ENCODE measurements at regions not wholly inside any gene's neighbourhood (a gene's known extent, or its start where the extent isn't known, plus 50 kb on each side); places are given as distances from the start of the nearest gene placed in this dataset.
"Not testable (repeated sequence)": the region's sequence is repeated elsewhere in the genome, so short reads cannot be mapped to it uniquely, and the experiment has no call there.

- DNase-seq (ENCODE audit: low read depth) = no peak
Measured at GRCh38 chr2:185265747-185266146, 472.9 kb upstream of the FSIP2 start.

DNA sequence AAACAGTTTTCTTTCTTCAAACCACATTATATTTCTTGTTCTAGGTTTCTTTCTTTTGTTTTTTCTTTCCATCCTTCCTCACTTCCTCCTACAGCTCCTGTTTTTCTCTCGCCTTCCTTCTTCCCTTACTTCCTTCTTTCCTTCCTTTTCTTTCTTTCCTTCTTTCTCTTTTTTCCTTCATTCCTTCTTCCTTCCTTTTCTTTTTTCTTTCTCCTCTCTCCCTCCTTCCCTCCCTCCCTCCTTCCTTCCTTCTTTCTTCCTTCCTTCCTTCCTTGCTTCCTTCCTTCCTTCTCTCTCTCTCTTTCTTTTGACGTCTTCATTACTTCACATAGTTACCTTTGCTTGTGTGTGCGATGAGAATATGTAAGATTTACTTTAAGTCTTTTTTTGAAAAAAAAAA is 470.0 kb upstream of the FSIP2 start:
- DNase-seq (ENCODE audit: low read depth) = no peak

DNA sequence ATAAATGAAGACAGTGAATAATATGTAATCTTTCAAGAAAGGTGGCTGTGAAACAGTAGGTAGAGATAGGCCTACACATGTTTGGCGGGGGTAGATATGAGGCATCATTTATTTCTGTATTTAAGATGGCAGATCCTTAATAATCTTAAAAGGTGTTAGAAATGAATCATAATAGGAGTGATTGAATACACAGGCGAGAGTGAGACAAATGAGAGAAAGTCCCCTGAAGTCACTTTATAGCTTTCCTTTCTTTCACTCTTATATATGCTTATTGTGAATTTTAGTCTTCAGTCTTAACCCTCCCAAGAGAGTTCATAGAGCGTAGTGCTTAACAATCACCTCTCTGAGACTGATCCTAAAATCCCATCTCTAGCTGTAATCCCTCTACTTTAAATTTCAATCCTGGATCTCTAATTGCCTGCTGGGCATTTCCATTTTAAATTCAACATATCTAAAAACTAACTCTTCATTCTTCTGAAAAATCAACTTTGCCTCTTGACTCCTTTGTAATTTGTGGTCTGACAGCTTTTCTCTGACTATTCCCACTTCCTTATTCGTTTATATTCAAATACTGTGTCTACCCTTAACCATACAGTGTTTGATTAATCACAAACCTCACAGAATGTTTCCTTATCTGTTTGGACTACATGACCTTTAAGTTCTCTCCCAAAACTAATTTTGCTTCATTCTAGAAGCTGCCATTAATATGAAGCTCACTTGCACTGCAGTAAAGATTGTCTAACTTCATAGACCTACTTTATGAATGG is 463.7 kb upstream of the FSIP2 start:
- no peak for DNase-seq (ENCODE audit: low read depth)

DNA sequence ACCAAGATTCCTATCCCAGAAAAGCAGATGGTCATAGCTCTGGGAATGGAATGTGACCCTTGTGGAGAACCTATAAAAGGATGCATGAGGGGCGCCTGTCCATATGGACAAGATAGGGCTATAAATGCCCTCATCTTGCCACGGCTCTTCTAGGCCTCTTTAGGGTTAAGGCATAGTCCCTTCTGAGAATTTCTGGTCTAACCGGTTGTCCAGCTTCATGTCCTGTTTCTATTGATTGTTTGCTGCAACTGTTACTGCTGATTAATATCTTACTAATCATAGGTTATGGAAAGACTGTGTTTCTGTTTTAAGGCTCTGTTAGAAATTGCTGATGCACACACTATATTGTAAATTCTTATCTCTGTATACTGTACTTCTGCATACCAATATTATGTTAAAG is 462.6 kb upstream of the FSIP2 start:
- DNase-seq (ENCODE audit: low read depth) = not testable (repeated sequence)

- DNase-seq (ENCODE audit: low read depth) = no peak
Measured at GRCh38 chr2:185278761-185279160, 459.8 kb upstream of the FSIP2 start.

- DNase-seq (ENCODE audit: low read depth) = no peak
Measured at GRCh38 chr2:185279999-185280398, 458.6 kb upstream of the FSIP2 start.

GRCh38 chr2:185284696-185285095 is 453.9 kb upstream of the FSIP2 start:
- DNase-seq (ENCODE audit: low read depth) = no peak

GRCh38 chr2:185290012-185290411 is 448.6 kb upstream of the FSIP2 start:
- not testable (repeated sequence) for DNase-seq (ENCODE audit: low read depth)

- DNase-seq (ENCODE audit: low read depth) = no peak
Measured at GRCh38 chr2:185291035-185291647, 447.5 kb upstream of the FSIP2 start.

DNA sequence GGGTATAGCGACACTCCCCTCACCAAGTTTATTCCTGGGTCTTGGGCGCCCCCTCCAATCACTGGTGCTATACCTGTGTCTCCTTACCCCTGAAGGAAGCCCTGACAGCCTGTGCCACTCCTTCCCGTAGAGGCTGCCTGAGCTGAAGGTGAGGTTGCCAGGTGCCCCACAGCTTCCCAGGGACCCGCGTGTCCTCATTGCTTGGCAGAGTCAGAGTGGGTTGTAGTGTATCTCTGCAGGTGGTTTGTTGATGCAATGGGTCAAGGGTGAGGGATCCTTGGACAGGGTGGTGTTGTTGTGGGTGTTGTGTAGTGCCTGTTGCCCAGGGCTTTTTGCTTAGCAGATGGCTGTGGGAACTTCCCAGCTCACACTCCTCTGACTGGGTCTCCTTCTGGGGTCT is 438.7 kb upstream of the FSIP2 start:
- DNase-seq (ENCODE audit: low read depth) = no peak

DNA sequence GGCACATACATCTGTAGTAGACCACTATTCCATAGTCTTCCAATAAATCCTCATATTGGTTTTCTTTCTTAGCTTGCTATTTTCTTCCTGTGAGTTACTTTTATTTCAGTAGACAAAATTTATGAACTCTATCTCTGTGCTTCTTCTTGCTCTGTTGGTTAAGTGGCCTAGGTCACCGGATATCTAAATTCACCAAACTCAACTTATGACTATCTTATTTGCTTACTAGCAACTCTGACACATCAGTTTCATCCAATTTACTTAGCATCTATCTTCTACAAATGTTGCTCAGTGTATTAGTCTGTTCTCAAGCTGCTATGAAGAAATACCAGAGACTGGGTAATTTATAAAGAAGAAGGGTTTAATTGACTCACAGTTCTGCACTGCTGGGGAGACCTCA is 432.5 kb upstream of the FSIP2 start:
- no peak for DNase-seq (ENCODE audit: low read depth)

GRCh38 chr2:185316383-185316782 is 422.2 kb upstream of the FSIP2 start:
- DNase-seq (ENCODE audit: low read depth) = no peak

DNA sequence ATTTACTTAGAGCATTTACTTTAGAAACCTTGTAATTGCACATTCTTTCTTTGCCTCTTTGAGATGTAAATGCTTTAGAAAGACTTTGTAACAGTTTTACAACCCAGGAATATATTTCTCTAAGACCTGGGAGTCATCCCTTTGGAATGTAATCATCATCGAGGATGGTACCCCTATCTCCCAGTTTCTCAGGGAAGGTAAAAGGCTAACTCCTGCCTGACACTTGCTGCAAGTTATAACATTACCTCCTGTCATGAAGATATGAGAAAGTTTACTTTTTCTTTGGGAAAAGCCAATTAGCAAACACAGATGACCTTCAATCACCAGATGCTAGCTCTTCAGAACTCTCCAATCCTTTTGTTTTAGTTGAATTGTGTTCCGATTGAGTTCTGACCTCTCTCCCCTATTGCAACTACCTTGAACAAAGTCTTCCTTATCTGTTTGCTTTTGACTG is 420.3 kb upstream of the FSIP2 start:
- no peak for DNase-seq (ENCODE audit: low read depth)

- DNase-seq (ENCODE audit: low read depth) = no peak
Measured at GRCh38 chr2:185335879-185336278, 402.7 kb upstream of the FSIP2 start.

GRCh38 chr2:185337033-185337432 is 401.6 kb upstream of the FSIP2 start:
- DNase-seq (ENCODE audit: low read depth) = no peak

DNA sequence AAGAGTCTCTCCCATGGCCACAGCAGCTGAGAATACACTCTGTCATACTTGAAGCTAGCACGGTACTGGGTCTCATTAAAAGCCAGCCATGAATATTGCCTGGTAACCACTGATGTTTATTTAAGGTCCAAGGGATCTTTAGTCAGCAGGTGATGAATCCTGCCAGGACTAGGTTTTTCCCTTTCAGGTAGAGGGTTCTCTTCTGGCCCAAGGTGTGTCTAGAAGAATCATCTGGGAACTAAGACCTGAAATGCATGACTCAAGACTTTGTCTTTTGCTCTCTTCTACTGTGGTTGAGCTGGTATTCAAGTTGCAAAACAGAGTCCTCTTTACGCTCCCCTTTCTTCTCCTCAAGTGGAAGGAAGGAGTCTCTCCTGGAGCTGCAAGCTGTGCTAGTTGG is 400.5 kb upstream of the FSIP2 start:
- DNase-seq (ENCODE audit: low read depth) = no peak

DNA sequence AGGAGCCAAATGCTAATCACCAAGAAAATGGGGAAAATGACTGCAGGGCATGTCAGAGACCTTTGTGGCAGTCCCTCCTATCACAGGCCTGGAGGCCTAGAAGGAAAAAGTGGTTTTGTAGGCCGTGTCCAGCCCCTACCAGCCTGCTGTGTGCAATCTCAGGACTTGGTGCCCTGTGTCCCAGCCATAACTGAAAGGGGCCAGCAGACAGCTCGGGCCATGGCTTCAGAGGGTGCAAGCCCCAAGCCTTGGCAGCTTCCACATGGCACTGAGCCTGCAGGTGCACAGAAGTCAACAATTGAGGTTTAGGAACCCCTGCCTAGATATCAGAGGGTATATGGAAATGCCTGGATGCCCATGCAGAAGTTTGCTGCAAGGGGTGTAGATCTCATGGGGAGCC is 391.2 kb upstream of the FSIP2 start:
- no peak for DNase-seq (ENCODE audit: low read depth)

- no peak for DNase-seq (ENCODE audit: low read depth)
Measured at GRCh38 chr2:185360776-185361175, 377.8 kb upstream of the FSIP2 start.

DNA sequence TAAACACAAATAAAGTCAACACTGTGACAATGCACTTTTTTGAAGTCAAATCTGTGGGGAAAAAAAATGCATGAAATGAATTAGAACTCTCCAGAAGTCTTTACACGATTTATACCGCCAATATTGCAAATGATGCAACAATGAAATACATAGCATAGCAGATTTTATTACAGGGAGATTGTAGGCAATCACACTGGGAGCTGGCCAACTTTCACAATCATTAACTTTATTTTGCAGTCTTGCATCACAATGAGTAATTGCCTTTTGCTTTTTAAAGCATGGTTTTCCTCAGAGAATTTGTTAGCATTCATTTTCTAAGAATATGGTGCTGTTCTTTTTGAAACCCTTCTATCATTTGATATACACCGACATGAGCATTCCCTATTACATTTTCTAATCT is 366.4 kb upstream of the FSIP2 start:
- DNase-seq (ENCODE audit: low read depth) = no peak

DNA sequence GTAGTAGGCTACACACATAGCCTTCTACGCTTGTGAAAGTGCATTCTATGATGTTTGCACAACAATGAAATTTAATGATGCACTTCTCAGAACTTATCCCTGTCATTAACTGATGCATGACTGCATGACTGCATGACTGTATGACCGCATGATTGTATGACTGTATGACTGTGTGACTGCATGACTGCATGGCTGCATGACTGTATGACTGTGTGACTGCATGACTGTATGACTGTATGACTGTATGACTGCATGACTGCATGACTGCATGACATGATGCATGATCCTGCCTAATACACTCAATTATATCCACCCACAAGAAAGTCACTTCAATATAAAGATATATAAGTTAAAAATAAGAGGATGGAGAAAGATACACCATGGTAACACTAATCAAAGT is 365.4 kb upstream of the FSIP2 start:
- DNase-seq (ENCODE audit: low read depth) = no peak

- no peak for DNase-seq (ENCODE audit: low read depth)
Measured at GRCh38 chr2:185374878-185375277, 363.7 kb upstream of the FSIP2 start.

DNA sequence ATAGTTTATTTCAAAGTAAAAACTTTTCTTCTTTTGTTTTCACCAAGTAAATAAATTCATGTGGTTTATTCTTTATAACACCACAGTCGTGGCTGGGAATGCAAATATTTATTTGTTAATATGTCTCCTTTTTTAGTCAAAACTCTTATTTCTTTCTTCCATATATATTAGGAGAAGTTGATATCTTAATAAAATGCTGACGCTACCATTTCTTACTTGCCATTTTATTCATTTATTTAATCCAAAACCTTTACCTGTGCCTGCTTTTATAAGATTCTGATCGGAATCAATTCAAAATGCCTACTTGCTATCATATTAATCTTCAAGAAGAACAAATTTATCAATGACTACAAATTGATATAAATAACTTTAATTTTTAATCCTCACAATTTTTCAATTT is 362.9 kb upstream of the FSIP2 start:
- DNase-seq (ENCODE audit: low read depth) = no peak

DNA sequence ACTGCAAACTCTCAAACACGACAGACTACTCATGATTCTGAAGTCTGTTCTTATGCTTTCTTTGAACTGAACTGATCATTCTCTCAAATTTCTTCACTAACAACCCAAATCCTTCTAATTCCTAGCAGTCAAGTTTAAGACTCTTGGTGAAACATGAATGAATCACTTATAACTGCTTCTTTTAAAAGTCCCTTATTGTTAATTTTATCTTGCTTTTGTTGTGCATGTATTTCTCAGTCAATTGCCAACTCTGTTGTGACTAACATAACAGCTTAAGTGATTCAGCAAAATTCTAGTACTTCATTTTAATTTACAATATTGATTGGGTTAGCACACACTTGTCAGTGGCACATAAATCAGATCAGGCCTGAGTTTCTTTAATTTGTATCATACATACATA is 357.0 kb upstream of the FSIP2 start:
- DNase-seq (ENCODE audit: low read depth) = no peak
